Right lobe of liver (tissue), 4 donors: ENCODE measurements at regions not wholly inside any gene's neighbourhood (a gene's known extent, or its start where the extent isn't known, plus 50 kb on each side); places are given as distances from the start of the nearest gene placed in this dataset.

ENCODE experiments used
- POLR2A ChIP-seq: fragments of 450-650 bp; IDR thresholded peaks from one replicate; pipeline ENCODE4 v1.6.1; 2017; ENCODE audit warnings: antibody characterized with exemption, mild to moderate bottlenecking
- TF ChIP-seq, protein P1 (sequence below), 4 donors: fragments of 200-600 bp in 3 of 4; fragments of 450-650 bp in 1 of 4; IDR thresholded peaks; one replicate each; pipeline versions ENCODE4 v1.5.1 to v1.8.0; 2016 to 2022; ENCODE audit warnings: antibody characterized with exemption in 4 of 4, mild to moderate bottlenecking in 2 of 4
- donor health status: DM: no; HTN: no; CAD: no.
- donor health status: DM: no; HTN: no; CAD: no.
- donor health status: DM: no; HTN: yes; CAD: no.

DNA sequence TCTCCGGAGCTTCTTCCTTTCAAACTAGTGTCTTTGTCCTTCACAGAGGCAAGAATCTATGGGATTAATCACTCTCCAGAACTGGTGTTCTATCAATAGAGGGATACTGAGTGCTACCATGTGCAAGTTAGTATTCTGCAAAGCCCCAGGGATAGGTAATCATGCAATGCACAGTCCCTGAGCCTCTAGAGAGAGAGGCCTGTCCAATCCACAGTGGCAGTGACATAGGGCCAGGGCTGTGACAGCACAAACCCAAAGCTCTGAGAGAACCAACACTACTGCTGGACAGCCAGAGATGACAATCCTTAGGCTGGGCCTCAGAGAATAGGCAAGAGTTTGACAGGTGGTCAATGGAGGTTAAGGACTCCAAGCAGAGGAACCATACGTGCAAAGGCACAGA, 66.8 kb upstream of the USP47 start:
- TF ChIP-seq, protein P1, sequence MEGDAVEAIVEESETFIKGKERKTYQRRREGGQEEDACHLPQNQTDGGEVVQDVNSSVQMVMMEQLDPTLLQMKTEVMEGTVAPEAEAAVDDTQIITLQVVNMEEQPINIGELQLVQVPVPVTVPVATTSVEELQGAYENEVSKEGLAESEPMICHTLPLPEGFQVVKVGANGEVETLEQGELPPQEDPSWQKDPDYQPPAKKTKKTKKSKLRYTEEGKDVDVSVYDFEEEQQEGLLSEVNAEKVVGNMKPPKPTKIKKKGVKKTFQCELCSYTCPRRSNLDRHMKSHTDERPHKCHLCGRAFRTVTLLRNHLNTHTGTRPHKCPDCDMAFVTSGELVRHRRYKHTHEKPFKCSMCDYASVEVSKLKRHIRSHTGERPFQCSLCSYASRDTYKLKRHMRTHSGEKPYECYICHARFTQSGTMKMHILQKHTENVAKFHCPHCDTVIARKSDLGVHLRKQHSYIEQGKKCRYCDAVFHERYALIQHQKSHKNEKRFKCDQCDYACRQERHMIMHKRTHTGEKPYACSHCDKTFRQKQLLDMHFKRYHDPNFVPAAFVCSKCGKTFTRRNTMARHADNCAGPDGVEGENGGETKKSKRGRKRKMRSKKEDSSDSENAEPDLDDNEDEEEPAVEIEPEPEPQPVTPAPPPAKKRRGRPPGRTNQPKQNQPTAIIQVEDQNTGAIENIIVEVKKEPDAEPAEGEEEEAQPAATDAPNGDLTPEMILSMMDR (IDR thresholded peaks at IDR 0.05) = no peak
- TF ChIP-seq POLR2A = no peak
